NCI-H748 treated with DMSO at 0.1 percent for 48 hours (cell line): ENCODE measurements at regions not wholly inside any gene's neighbourhood (a gene's known extent, or its start where the extent isn't known, plus 50 kb on each side); places are given as distances from the start of the nearest gene placed in this dataset.
A peak's percentile ranks its signal among the peaks of the same experiment; 100 is the strongest.
"Not testable (repeated sequence)": the region's sequence is repeated elsewhere in the genome, so short reads cannot be mapped to it uniquely, and the experiment has no call there.

Experiments
- DNase-seq: peaks from one replicate; lab custom pipeline; 2025; lab: John Stamatoyannopoulos, UW

DNA sequence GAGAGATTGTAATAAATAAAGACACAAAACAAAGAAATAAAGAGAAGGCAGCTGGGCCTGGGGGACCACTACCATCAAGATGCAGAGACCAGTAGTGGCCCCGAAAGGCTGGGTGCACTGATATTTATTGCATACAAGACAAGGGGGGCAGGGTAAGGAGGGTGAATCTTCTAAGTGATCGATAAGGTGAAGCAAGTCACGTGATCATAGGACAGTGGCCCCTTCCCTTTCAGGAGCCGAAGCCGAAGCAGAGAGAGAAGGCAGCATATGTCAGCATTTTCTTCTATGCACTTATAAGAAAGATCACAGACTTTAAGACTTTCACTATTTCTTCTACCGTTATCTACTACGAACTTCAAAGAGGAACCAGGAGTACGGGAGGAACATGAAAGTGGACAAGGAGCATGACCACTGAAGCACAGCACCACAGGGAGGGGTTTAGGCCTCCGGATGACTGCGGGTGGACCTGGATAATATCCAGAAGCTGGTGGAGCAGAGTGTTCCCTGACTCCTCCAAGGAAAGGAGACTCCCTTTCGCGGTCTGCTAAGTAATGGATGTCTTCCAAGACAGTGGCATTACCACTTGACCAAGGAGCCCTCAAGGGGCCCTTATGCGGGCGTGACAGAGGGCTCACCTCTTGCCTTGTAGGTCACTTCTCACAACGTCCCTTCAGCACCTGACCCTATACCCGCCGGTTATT lies 126.4 kb downstream of the RBM46 start:
- DNase-seq = not testable (repeated sequence)

DNA sequence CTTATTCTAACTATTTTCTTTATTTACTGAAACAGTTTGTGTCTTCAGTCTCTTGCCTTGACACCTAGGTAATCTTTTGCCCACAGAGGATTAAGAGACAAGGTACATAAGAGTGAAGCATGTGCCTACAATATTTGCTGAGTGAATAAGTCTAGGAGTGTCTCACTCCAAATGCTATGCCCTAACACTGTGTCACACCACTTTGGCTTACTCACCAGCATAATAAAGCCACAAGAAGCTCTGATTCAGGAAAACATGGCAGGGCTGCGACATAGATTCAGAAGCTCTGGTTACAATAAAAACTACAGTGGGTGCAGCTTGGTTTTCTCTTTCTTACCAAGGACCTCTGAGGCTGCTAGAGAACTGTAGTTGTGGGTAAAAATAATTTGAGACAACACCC lies 127.1 kb downstream of the RBM46 start:
- DNase-seq = no peak

DNA sequence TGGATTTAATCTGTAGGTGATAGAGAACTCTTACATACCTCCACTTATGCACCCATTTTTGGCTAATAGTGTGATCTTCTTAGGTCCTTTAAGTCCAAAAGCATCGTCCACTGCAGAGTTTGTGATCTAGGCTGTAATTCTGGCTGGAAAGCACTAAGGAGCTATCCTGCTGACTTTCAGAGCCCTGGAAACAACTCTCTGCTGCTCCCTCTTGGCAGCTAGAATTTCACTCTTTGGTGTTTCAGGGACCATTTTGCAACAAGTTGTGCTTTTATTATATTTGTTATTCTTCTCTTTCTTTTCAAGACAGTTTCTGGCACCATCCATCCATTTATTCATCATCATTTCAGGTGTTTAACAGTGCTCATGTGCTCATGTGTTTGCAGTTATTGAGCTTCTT lies 130.0 kb downstream of the RBM46 start:
- no peak for DNase-seq

DNA sequence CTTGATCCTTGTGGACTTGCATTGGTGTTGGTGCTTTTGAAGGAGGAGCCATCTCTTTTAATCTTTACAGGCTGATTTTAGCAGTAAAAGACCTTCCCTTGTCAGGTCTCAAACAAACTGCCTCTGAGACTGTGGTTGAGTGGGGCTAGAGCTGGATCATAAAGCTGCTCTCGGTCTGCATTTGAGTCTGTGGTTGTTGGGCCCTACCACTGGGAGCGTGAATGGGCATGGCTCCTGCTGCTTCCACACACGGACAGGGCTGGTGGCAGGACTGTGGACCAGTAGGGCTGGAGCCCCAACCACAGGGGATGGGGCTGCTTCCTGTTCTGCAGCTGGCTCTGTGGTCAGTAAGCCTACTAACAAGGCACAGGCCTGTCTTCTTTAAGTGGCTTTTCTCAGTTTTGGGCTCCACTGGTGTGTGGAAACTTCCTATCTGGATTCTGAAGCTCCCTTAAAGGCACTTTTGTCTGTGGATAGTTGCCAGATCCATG lies 130.6 kb downstream of the RBM46 start:
- DNase-seq = no peak

DNA sequence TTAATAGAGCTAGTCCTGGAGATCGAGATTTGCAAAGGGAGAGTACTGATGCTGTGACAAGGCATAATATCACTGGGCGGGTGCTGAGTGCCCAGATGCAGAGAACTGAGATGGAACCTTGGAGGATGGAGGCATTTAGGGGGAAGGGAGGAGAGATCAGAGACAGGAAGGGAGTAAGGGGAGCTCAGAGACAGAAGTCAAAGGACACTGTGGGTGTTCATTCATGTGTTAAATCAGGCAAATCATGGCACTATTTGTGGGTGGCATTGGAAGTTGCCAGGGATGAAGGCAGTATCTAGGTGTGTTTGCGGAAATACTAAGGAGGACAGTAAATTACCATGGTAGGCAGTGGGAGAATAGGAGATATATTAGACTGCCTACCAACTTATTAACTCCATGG lies 135.0 kb downstream of the RBM46 start:
- DNase-seq = no peak

DNA sequence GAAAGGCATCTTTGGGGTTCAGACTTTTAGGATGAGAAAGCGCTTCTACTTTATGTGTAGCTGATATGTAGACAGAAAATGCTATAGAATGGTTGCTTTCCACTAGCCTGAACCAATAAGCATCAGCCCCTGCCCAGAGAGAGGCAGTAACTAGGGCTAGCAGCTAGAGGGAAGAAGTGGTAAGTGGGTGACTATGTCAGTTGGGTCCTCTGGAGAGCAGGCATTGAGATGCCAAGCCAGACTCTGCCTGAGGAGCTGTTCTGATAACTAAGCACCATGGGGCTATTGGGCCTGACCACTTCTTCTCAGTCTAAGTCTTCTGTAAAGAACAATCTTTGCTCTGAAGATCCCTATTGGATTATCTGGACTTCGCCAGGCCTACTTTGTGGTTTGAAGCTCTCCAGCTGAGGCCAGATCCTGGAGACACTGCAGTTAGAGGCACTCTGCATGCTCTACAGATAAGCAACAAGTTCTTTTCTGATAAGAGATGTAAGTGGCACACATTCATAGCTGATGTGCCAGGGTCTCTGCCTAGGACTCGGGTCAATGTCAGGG lies 146.1 kb downstream of the RBM46 start:
- no peak for DNase-seq

DNA sequence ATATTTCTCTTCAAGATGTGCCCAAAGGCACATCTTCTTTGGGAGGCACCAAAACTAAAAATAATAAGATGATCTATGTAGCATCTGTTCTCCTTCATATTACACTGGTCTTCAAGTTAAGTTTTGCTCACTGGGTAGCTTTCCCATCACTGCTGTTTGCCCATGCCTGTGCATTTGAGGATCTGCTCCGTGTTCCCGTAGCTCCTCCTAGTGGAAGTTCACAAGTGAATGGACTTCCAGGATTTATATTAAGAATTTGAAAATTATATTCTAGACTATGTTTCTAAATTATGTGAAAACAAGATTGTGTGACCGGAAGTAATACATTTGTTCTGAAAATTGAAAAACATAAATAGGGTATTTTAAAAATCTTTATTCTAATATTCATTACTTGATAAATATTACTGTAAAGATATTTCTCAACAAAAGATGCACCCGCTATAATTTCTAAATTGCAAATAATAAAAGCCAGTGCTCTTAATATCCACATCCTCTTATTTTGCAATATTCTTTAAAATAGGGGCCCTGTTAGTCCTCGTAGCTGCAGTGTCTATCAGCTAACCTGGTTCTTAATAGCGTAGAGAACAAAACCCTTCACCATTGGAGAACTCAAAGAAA lies 147.7 kb downstream of the RBM46 start:
- DNase-seq = peak; percentile 19

DNA sequence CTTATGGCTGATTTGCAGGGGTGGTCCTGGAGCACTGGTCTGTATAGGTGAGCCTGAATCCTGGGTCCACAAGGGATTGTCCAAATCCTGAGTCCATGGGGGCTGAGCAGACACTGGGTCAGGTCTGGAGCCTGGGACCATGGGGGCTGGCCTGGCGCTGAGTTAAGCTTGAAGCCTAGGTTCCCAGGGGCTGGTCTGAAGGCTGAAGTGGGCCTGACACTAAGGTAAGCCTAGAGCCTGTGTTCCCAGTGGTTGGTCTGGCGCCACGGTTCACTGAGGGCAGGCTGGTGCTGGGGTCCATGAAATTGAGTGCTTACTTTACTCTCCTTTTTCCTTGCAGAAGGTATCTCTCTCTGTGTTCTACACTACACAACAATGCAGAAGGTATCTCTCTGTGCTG lies 155.8 kb downstream of the RBM46 start:
- no peak for DNase-seq

DNA sequence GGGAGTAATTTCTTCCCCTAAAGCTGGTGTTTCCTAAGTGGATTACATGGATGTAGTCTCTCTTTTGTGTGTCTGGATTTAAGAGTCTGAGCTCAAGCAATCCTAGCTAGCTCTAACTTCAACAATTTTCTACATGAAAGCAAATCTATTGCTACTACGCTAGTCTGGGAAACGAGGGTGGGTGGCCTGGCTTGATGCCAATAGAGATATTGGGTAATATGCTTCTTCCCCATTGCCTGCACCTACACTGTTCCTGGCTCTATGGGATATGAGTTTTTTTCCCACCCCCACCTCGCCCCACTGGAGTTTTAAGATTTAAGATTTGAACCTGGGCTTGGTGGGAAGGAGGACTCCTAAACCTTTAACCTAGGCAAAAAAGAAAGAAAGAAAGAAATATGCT lies 158.8 kb downstream of the RBM46 start:
- DNase-seq = no peak

DNA sequence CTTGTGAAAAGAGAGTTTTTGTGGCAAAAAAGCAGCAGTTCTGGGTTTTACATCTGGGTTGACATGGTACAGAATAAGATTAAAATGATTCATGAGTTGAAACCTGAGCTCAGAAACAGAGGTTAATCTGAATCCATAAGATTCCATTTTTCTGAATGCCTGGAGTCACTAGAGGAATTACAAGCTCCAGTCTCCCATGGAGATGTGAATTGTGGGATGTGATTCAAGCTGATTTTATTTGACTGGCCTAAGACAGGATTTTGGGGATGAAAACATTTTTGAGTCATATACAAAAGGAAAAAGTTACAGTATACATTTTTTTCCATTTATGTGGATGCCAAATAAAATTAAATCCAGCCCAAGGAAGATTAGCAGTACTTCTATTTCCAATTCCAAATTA lies 161.1 kb downstream of the RBM46 start:
- DNase-seq = no peak

DNA sequence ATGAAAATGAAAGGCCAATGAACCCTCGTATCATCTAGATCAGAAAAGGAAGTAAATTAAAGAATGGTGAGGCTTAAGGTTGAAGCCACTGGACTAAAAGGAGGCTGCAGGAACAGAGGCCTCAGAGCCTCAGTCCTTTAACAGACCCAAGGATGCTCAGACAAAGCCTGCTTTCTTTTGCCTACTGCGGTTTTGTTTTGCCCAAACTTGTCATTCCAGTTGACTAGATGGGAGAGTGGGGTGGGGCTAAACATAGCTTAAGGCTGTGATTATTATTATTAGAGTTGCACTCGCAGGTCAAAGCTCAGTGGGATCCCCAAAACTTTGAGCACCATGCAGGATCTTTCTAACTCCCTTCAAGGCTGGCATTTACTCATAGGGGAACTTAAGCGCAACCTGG lies 163.9 kb downstream of the RBM46 start:
- no peak for DNase-seq

DNA sequence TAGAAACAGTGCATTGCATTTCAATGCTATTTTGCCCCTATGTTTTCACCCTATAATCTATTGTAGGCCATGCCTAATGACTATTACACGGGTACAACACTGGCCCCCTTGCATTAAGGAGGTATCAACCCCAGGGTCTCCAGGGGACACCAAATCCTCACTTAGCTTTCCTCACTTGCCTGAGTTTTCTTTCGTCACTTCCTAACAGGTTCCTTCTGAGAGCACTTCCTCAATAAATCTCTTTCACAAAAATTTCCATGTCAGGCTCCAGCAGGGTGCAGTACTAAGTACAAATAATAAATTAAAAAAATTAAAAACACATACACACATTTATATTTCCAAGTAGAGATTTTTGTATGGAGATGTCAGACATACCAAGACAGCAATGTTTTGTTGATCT lies 165.0 kb downstream of the RBM46 start:
- DNase-seq = no peak

DNA sequence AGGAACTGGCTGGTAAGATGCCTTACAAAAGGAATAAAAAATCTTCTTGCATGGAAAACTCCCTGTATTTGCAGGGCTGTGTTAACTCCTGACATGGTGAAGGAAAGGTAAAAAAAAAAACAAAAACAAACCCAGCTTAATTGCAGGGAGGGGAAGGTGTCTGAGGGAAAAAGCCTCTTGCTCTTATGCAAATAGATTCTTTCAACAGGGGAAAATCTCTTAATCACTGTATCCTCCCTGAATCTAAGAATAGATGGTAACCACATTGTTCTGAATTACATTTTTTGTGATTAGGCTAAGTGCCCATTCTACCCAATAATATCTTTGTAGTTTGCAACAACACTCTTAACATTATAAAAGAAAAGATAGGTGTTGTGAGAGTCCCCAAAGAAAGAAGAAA lies 172.6 kb downstream of the RBM46 start:
- no peak for DNase-seq

DNA sequence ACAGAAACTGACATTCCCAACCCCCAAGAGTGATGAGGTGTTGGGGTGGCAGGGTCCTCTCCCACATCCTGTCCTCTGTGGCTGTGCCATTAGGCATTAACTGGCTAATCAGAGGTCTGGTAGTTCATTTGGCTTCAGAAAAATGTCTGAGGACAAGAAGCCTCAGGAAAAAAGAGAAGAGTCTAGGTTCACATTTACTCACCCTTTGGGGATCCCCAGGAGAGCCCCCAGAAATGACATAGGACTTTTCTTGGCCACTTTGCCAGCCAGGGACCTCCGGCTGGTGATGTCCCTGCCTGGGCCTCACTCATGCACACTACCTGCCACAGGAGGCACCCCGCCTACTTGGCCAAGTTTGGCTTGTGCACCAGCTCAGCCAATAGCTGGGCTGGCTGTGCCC lies 173.0 kb downstream of the RBM46 start:
- no peak for DNase-seq

DNA sequence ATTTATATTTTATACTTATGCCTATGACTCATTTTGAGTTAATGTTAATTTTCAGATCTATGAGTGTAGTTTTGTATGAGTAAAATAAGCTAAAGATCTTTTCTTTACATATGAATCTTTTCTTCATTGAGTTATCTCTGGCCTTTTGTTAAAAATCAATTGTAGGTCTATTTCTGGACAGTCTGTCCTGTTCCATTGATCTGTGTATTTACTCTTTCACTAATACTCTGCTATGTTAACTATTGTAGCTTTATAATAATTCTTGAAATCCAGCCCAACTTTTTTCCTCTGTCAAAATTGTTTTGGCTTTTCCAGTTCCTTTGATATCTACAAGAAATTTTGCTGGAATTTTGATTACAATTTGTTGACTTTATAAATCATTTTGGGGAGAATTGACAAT lies 177.0 kb downstream of the RBM46 start:
- no peak for DNase-seq

DNA sequence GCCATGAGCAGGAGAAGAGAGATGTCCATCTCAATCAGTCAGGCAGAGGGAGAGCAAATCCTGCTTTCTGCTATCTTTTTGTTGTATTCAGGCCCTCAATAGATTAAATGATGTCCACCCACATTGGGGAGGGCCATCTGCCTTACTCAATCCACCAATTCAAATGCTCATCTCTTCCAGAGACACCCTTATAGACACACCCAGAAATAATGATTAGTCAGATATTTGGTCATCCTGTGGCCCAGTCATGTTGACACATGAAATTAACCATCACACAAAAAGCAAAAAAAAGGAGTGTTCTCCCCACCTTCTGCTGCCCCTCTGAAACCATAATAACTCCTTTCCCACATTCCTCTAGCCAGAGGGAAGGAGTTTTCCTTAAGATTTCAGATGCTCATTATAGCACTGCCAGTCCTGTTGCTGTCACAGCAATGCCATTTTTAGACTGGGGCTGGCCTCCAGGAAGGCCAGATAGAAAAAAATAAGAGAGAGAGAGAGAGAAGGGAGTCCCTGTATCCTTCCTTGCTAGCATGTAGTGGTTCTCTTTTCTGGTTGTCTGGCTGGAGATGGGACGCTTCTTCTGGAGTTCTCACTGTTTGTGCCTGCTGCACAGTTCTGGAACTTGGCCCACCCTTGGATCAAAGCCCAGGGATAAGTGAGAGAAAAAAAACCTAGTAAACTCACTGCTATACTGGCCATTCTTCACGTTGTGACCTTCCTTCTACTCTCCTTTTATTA lies 177.7 kb downstream of the RBM46 start:
- no peak for DNase-seq

DNA sequence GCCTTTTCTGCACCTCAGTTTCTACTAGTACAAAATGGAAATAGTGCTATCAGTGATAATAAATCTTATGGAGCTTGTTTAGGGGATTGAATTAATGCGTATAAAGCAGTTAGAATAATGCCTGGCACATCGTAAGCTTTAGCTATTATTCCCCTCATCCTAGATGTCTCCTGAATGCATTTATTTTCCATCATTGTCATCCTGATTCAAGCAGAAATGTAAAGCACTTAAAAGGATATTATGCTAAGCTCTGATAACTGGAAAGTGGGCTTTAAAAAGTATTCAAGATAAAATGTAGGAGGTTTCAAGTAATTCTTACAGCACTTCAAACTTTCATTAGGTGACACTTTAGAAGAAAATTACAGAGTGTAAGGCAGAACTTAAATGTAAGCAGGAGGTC lies 178.7 kb downstream of the RBM46 start:
- no peak for DNase-seq

DNA sequence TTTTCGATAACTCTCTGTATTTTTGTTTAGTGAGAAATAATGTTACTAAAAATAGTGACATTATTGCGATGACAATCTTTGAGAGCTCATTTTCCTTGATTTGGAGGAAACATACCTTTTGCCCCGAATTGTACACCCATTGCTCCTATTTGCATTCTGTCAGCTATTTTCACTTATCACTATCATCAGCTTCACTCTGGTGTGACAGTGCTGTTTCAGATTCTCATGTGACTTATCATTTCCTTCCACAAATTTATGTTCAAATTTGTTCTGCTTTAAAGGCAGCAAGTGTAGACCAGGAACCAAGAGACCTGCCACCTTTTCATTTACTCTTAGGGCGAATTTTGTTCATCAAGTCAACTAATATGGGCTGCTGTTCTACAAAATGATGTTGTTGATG lies 179.4 kb downstream of the RBM46 start:
- DNase-seq = no peak

DNA sequence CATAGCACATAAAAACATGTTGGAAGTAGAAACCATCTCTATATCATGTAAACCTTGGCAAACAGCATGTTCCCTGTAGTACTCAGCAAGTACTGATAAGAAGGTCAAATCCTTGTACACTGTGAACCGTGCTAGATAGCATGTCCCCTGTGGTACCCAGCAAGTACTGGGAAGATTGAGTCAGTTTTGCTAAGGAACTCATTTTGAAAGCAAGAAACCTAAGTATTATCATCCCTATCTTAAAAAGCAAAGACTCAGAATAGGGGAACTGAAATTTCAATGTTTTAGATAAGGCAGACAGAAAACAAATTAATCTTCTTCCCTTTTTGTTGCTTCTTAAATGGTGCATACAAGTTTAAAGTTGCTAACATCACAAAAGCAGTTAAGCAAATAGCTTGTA lies 180.2 kb downstream of the RBM46 start:
- no peak for DNase-seq

DNA sequence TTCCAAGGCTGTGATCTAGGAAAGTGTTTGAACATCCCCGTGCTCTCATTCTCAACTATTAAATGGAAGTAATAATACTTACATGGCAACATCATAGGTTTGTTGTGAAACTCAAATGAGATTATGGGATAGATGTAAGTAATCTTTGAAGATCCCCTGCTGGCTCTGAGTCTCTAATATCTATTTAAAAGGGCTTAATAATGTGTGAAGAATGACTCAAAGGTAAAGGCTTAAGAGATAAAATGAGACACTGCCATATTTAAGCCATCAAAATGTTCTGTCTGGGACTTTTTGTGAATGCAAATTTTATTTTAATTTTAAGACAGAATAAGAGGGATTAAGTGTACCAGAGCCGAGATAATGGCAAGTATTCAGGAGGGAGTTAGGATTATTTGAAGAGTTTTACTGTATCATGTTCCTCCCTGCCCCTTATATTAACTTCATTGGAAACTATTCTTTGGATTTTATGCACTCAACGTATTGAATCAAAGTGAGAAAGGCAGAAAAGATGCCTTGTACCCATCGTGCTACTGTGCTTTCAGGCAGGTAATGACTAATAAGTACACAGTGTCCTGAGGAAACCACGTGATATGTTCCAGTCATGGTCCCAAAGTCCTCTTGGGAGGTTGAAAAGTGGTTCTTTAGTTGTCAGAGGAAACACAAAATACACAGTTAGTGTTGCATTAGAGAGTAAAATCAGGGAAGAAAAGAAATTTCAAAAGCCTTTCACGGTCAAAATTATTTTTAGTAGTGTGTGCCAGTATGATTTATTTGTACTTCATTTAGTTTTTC lies 192.4 kb downstream of the RBM46 start:
- no peak for DNase-seq

DNA sequence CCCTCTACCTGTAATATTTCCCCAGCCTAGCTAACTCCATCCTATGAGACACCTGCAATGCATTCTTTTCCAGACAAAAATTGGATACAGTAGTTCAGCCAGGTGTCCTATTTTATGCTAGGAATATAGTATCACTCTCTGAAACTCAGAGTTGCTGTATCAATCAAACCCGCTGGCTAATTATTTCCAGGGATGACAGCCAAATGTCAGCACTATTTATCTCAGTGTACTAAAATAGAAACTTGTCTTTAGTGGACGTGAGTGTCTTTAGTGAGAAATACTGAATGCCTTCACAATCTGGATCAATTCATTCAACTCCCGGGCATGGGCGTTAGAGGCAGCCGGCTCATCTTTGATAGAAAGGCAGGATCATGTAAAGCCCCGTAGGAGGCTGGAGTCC lies 196.2 kb downstream of the RBM46 start:
- DNase-seq = no peak
